ENCODE measurements at regions not wholly inside any gene's neighbourhood (a gene's known extent, or its start where the extent isn't known, plus 50 kb on each side); places are given as distances from the start of the nearest gene placed in this dataset.

GRCh38 chr6:125604257-125604656, 145.2 kb upstream of the HEY2 start:
- Histone ChIP-seq H3K9me3 (no peaks in the 10 kb centered on the region), H3F3A (replicated peaks; ENCODE audit: insufficient read depth) (no peaks in the 10 kb centered on the region), H3K36me3 (replicated peaks in 1 of 2; ENCODE audit: control insufficient read depth in 1 of 2, insufficient read depth in 2 of 2, low read length in 1 of 2) (no peaks in the 10 kb centered on the region), H3K79me2 (ENCODE audit: insufficient read depth) (no peaks in the 10 kb centered on the region), H3K4me3 (ENCODE audit: low read depth in 2 of 2, low read length in 1 of 2) (no peak overlapping the region), H2AFZ (ENCODE audit: low read depth) (no peak overlapping the region), H3K4me1 (ENCODE audit: control insufficient read depth in 1 of 2, insufficient read depth in 2 of 2, low read depth in 1 of 2, low read length in 1 of 2) (no peaks in the 10 kb centered on the region), H3K4me2 (no peak overlapping the region), H3K9ac (no peak overlapping the region), H3K9me2 (no peaks in the 10 kb centered on the region), H3K27me3 (ENCODE audit: insufficient read depth) (no peaks in the 10 kb centered on the region), H3K27ac (ENCODE audit: low read depth in 2 of 2, low read length in 1 of 2) (no peak overlapping the region), H4K20me1 (ENCODE audit: insufficient read depth) (no peaks in the 10 kb centered on the region)
- DNase-seq, result no peak
- CTCF ChIA-PET, result no interaction called here
- POLR2A ChIA-PET, result no interaction called here
- TF ChIP-seq TEAD4 (IDR thresholded peaks at IDR 0.05; ENCODE audit: borderline replicate concordance, insufficient read depth), result no peak
- 0% methylated on average over 1 of the region's 1 CpG for WGBS (ENCODE audit: low lambda C conversion rate)

GRCh38 chr6:125611573-125612344, 137.7 kb upstream of the HEY2 start:
- Histone ChIP-seq H3K4me1 (ENCODE audit: control insufficient read depth in 1 of 2, insufficient read depth in 2 of 2, low read depth in 1 of 2, low read length in 1 of 2) (no peaks in the 10 kb centered on the region), H3K9me2 (no peaks in the 10 kb centered on the region), H3K27me3 (ENCODE audit: insufficient read depth) (no peaks in the 10 kb centered on the region), H3K9me3 (no peaks in the 10 kb centered on the region), H3K27ac (ENCODE audit: low read depth in 2 of 2, low read length in 1 of 2) (no peak overlapping the region), H3F3A (replicated peaks; ENCODE audit: insufficient read depth) (no peaks in the 10 kb centered on the region), H3K79me2 (ENCODE audit: insufficient read depth) (no peaks in the 10 kb centered on the region), H3K36me3 (replicated peaks in 1 of 2; ENCODE audit: control insufficient read depth in 1 of 2, insufficient read depth in 2 of 2, low read length in 1 of 2) (no peaks in the 10 kb centered on the region), H3K4me3 (ENCODE audit: low read depth in 2 of 2, low read length in 1 of 2) (no peak overlapping the region), H3K9ac (no peak overlapping the region), H4K20me1 (ENCODE audit: insufficient read depth) (no peaks in the 10 kb centered on the region), H2AFZ (ENCODE audit: low read depth) (peak overlapping the region; percentile 51; the same call in 1 of the 2 replicates), H3K4me2 (peak overlapping the region; percentile 37; the same call in 1 of the 2 replicates)
- ChIA-PET POLR2A (no interaction called here), CTCF (no interaction called here)
- DNase-seq, result no peak
- WGBS (ENCODE audit: low lambda C conversion rate), result 8% methylated on average over 11 of the region's 11 CpGs
- TF ChIP-seq GATA2 (CRISPR knock-in tag; IDR thresholded peaks at IDR 0.05), result no peak
- TF ChIP-seq JUND (IDR thresholded peaks at IDR 0.05), result no peak
- no peak for TF ChIP-seq MXI1 (IDR thresholded peaks at IDR 0.05; ENCODE audit: low read depth, low read length)
- no peak for TF ChIP-seq SMC3 (IDR thresholded peaks at IDR 0.05; ENCODE audit: low read depth, low read length)
- TF ChIP-seq POLR2AphosphoS5 (IDR thresholded peaks at IDR 0.05; ENCODE audit: low read depth, low read length), result no peak
- no peak for TF ChIP-seq FOXJ3 (CRISPR knock-in tag; IDR thresholded peaks at IDR 0.05)
- no peak for TF ChIP-seq CTCF (IDR thresholded peaks at IDR 0.05)
- no peak for TF ChIP-seq USF1 (IDR thresholded peaks at IDR 0.05; ENCODE audit: borderline replicate concordance, low read depth)
- TF ChIP-seq TCF12 (IDR thresholded peaks at IDR 0.05), result no peak
- no peak for TF ChIP-seq FOSL2 (IDR thresholded peaks at IDR 0.05; ENCODE audit: borderline replicate concordance, low read depth)
- no peak for TF ChIP-seq PBX3 (IDR thresholded peaks at IDR 0.05)
- no peak for TF ChIP-seq CHD2 (IDR thresholded peaks at IDR 0.05; ENCODE audit: low read length, partially characterized antibody)
- no peak for TF ChIP-seq TAF1 (IDR thresholded peaks at IDR 0.05; ENCODE audit: borderline replicate concordance, low read depth, low read length)
